Calu3 (cell line): ENCODE measurements at regions not wholly inside any gene's neighbourhood (a gene's known extent, or its start where the extent isn't known, plus 50 kb on each side); places are given as distances from the start of the nearest gene placed in this dataset.
A peak's percentile ranks its signal among the peaks of the same experiment; 100 is the strongest.

ENCODE experiments used
- BruUV-seq: library from RNA; stranded (reverse); fragments of 400-500 nt; replicated peaks from 2 replicates; lab custom pipeline; 2021; lab: Mats Ljungman, UMichigan
- CTCF ChIA-PET: fragments of 300-600 bp; sonication (Branson Sonifier 250); formaldehyde crosslinking; loops from one replicate; lab custom pipeline; 2022; ENCODE audit warnings: antibody characterized with exemption; lab: Charles Lee
- DNase-seq: peaks from one replicate; pipeline ENCODE4 v3.0.0; 2022
- H3K27ac Mint-ChIP-seq: one replicate; pipeline ENCODE4 v1.8.0; 2022; ENCODE audit warnings: mixed read lengths; ENCODE audit not compliant: unreplicated experiment
- H3K27me3 Mint-ChIP-seq: one replicate; pipeline ENCODE4 v1.8.0; 2022; ENCODE audit warnings: mixed read lengths; ENCODE audit not compliant: unreplicated experiment
- H3K36me3 Mint-ChIP-seq: one replicate; pipeline ENCODE4 v1.8.0; 2022; ENCODE audit warnings: mild to moderate bottlenecking, moderate library complexity, mixed read lengths; ENCODE audit not compliant: insufficient read depth, unreplicated experiment
- H3K4me1 Mint-ChIP-seq: one replicate; pipeline ENCODE4 v1.8.0; 2022; ENCODE audit warnings: mild to moderate bottlenecking, low read depth, mixed read lengths; ENCODE audit not compliant: unreplicated experiment
- H3K4me3 Mint-ChIP-seq: one replicate; pipeline ENCODE4 v1.8.0; 2022; ENCODE audit warnings: mild to moderate bottlenecking, low read depth, moderate library complexity, mixed read lengths; ENCODE audit not compliant: unreplicated experiment
- H3K9me3 Mint-ChIP-seq: one replicate; pipeline ENCODE4 v1.8.0; 2022; ENCODE audit warnings: low read depth, mixed read lengths; ENCODE audit not compliant: unreplicated experiment
- intact Hi-C: fragments of 100-400 bp; cut with micrococcal nuclease; formaldehyde crosslinking; loops from one replicate; pipeline ENCODE4 v1.10.0; 2022; ENCODE audit not compliant: unreplicated experiment
- TF ChIP-seq, protein P1 (sequence below): fragments of 200-600 bp; IDR thresholded peaks from one replicate; pipeline ENCODE4 v1.8.0; 2022; ENCODE audit warnings: antibody characterized with exemption; ENCODE audit not compliant: unreplicated experiment

GRCh38 chr7:10360050-10360449 lies 613.6 kb upstream of the PHF14 start:
- TF ChIP-seq, protein P1, sequence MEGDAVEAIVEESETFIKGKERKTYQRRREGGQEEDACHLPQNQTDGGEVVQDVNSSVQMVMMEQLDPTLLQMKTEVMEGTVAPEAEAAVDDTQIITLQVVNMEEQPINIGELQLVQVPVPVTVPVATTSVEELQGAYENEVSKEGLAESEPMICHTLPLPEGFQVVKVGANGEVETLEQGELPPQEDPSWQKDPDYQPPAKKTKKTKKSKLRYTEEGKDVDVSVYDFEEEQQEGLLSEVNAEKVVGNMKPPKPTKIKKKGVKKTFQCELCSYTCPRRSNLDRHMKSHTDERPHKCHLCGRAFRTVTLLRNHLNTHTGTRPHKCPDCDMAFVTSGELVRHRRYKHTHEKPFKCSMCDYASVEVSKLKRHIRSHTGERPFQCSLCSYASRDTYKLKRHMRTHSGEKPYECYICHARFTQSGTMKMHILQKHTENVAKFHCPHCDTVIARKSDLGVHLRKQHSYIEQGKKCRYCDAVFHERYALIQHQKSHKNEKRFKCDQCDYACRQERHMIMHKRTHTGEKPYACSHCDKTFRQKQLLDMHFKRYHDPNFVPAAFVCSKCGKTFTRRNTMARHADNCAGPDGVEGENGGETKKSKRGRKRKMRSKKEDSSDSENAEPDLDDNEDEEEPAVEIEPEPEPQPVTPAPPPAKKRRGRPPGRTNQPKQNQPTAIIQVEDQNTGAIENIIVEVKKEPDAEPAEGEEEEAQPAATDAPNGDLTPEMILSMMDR, result no peak
- H3K4me3 Mint-ChIP-seq, result no peak overlapping the region
- H3K9me3 Mint-ChIP-seq, result peaks cover 8% of the 10 kb centered on the region
- CTCF ChIA-PET, result no interaction called here
- H3K4me1 Mint-ChIP-seq, result no peaks in the 10 kb centered on the region
- no peak overlapping the region for H3K27ac Mint-ChIP-seq
- H3K27me3 Mint-ChIP-seq, result no peaks in the 10 kb centered on the region
- intact Hi-C loops, result no loop called here
- DNase-seq, result no peak
- H3K36me3 Mint-ChIP-seq, result no peaks in the 10 kb centered on the region
- no TSS peak for BruUV-seq

DNA sequence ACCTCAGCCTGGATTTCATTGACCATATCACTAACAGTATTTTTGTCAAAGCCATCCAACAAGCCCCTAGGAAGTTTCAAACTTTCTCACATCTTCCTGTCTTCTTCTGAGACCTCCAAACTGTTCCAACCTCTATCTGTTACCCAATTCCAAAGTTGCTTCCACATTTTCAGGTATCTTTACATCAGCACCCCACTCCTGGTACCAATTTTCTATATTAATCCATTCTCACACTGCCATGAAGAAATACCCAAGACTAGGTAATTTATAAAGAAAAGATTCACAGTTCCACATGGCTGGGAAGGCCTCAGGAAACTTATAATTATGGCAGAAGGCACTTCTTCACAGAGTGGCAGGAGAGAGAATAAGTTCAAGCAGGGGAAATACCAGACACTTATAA lies 571.9 kb upstream of the PHF14 start:
- H3K4me1 Mint-ChIP-seq, result no peaks in the 10 kb centered on the region
- no peaks in the 10 kb centered on the region for H3K27me3 Mint-ChIP-seq
- CTCF ChIA-PET, result no interaction called here
- H3K27ac Mint-ChIP-seq, result no peak overlapping the region
- BruUV-seq, result no TSS peak
- TF ChIP-seq, protein P1, result no peak
- intact Hi-C loops, result no loop called here
- H3K4me3 Mint-ChIP-seq, result no peak overlapping the region
- H3K36me3 Mint-ChIP-seq, result no peaks in the 10 kb centered on the region
- DNase-seq, result no peak
- peaks cover 15% of the 10 kb centered on the region for H3K9me3 Mint-ChIP-seq

- BruUV-seq, result no TSS peak
- no peaks in the 10 kb centered on the region for H3K9me3 Mint-ChIP-seq
- no peak overlapping the region for H3K27ac Mint-ChIP-seq
- no peaks in the 10 kb centered on the region for H3K4me1 Mint-ChIP-seq
- H3K36me3 Mint-ChIP-seq, result no peaks in the 10 kb centered on the region
- CTCF ChIA-PET, result interaction anchor here (0.6 to 1.5 kb wide), 3 partner anchors 284 to 438 kb away, joined by 3 to 5 read pairs (median 4); no protein-coding TSS in a partner anchor
- H3K27me3 Mint-ChIP-seq, result no peaks in the 10 kb centered on the region
- TF ChIP-seq, protein P1, result peak; percentile 50
- DNase-seq, result peak; percentile 49
- intact Hi-C loops, result loop anchor here (2.0 to 10.0 kb wide), 6 partner anchors 105 to 932 kb away; no protein-coding TSS in a partner anchor
- no peak overlapping the region for H3K4me3 Mint-ChIP-seq
Observed at GRCh38 chr7:10412422-10413019, 561.2 kb upstream of the PHF14 start.

DNA sequence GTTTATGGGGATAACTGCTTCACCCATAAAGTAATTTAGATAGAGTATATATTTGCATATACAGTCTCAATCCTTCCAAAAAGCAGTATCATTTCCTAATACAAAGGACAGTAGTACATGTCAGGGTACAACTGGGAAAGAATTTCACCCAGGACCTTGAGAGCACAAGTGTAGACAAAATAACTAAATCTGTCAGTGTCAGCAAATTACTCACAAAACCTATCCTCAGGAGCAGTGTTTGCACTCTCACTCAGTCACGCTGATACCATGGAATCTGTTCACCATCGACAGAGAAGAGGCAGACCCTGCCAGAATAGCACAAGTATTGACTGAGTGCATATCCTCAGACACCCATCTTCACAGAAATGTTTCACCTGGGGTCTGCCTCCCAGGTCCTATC lies 554.7 kb upstream of the PHF14 start:
- Mint-ChIP-seq H3K36me3 (no peaks in the 10 kb centered on the region), H3K27ac (no peak overlapping the region), H3K4me1 (no peaks in the 10 kb centered on the region), H3K4me3 (no peak overlapping the region), H3K9me3 (no peaks in the 10 kb centered on the region), H3K27me3 (no peaks in the 10 kb centered on the region)
- BruUV-seq, result no TSS peak
- intact Hi-C loops, result loop anchor here (10.0 kb wide), 3 partner anchors 286 to 926 kb away; no protein-coding TSS in a partner anchor
- TF ChIP-seq, protein P1, result no peak
- CTCF ChIA-PET, result no interaction called here
- no peak for DNase-seq
